ENCODE measurements at regions not wholly inside any gene's neighbourhood (a gene's known extent, or its start where the extent isn't known, plus 50 kb on each side); places are given as distances from the start of the nearest gene placed in this dataset.

GRCh38 chr15:79495775-79496174 lies 63.6 kb downstream of the MINAR1 start:
- Histone ChIP-seq H2AK5ac (ENCODE audit: low read depth, low read length) (peak overlapping the region; percentile 99; the same call in 1 of the 2 replicates), H3K4me2 (ENCODE audit: insufficient read depth in 1 of 2, low read depth in 2 of 2, low read length in 2 of 2) (peak overlapping the region; percentile 31 to 33; a peak in 2 of 4 replicates), H4K20me1 (replicated peaks in 1 of 2; ENCODE audit: control insufficient read depth in 1 of 2, insufficient read depth in 2 of 2, low read length in 2 of 2) (peaks cover 0 to 1% of the 10 kb centered on the region in 2 experiments), H2BK120ac (replicated peaks; ENCODE audit: low read depth, low read length) (no peak overlapping the region), H3K27ac (ENCODE audit: low read depth, low read length) (no peak overlapping the region), H3K27me3 (replicated peaks in 1 of 4; ENCODE audit: control insufficient read depth in 3 of 4, extremely low read depth in 1 of 4, insufficient read depth in 3 of 4, low read length in 3 of 4) (no peaks in the 10 kb centered on the region), H3K79me2 (ENCODE audit: control insufficient read depth in 1 of 2, insufficient read depth in 2 of 2, low read length in 2 of 2) (no peaks in the 10 kb centered on the region), H2BK15ac (ENCODE audit: low read length) (0 out of 2 replicates have a peak overlapping the region, but pooled peaks have one; percentile 50), H2BK5ac (ENCODE audit: low read depth, low read length) (peak overlapping the region; percentile 71; the same call in 1 of the 2 replicates), H2BK20ac (ENCODE audit: low read length) (0 out of 2 replicates have a peak overlapping the region, but pooled peaks have one; percentile 4), H3K23me2 (ENCODE audit: low read depth, low read length) (peaks cover 4% of the 10 kb centered on the region; the same call in 1 of the 2 replicates), H3K9me3 (ENCODE audit: insufficient read depth in 2 of 2, low read depth in 1 of 2, low read length in 1 of 2) (no peaks in the 10 kb centered on the region), H3K4me1 (replicated peaks in 1 of 4; ENCODE audit: control insufficient read depth in 3 of 4, insufficient read depth in 4 of 4, low read length in 3 of 4) (peaks cover 2 to 10% (median 4%) of the 10 kb centered on the region in 4 experiments; a peak in 6 of 7 replicates), H3K14ac (ENCODE audit: insufficient read length) (no peak overlapping the region), H3K79me1 (ENCODE audit: low read depth, low read length) (no peaks in the 10 kb centered on the region), H4K91ac (replicated peaks; ENCODE audit: insufficient read length, low read length) (peak overlapping the region; percentile 85), H2AFZ (ENCODE audit: low read length) (no peak overlapping the region), H3K9ac (replicated peaks in 1 of 4; ENCODE audit: extremely low read depth in 1 of 4, low read depth in 3 of 4, low read length in 3 of 4) (peak overlapping the region in 1 of 4 experiments; percentile 9; a peak in 2 of 7 replicates), H3K18ac (ENCODE audit: extremely low read depth, low read length) (peak overlapping the region; percentile 38; the same call in 1 of the 2 replicates), H4K5ac (ENCODE audit: insufficient read length, low read depth, low read length) (peak overlapping the region; percentile 9), H3K23ac (ENCODE audit: insufficient read length) (no peak overlapping the region), H3K4ac (replicated peaks; ENCODE audit: insufficient read length, low read depth, low read length) (peak overlapping the region; percentile 72), H3K36me3 (ENCODE audit: control insufficient read depth in 2 of 4, insufficient read depth in 4 of 4, low read length in 3 of 4) (no peaks in the 10 kb centered on the region), H2BK12ac (ENCODE audit: low read depth, low read length) (peak overlapping the region; percentile 75; the same call in 1 of the 2 replicates), H3K4me3 (ENCODE audit: extremely low read depth in 1 of 4, insufficient read depth in 2 of 4, low read depth in 3 of 4, low read length in 4 of 4) (peak overlapping the region in 1 of 4 experiments; percentile 34; a peak in 1 of 8 replicates), H3K56ac (replicated peaks; ENCODE audit: insufficient read length, low read depth, low read length) (no peak overlapping the region), H4K8ac (ENCODE audit: extremely low read depth, insufficient read depth, low read length) (no peak overlapping the region)
- DNase-seq (ENCODE audit: low read depth in 1 of 2, low spot score in 2 of 2) (no peak), FAIRE-seq (no peak)
- ChIA-PET CTCF (ENCODE audit: partially characterized antibody) (no interaction called here), POLR2A (ENCODE audit: partially characterized antibody) (no interaction called here)
- 67 to 100% methylated on average over 1 to 2 of the region's 2 CpGs for WGBS, 2 experiments (ENCODE audit: extremely low coverage in 1 of 2, insufficient coverage in 1 of 2, insufficient read length in 1 of 2, insufficient replicate concordance in 2 of 2, low coverage in 1 of 2, low lambda C conversion rate in 2 of 2, missing lambda C conversion rate in 1 of 2)
- TF ChIP-seq PHF8 (conservative IDR thresholded peaks at IDR 0.05; ENCODE audit: low read depth, low read length) (no peak), YY1 (IDR thresholded peaks at IDR 0.05; ENCODE audit: low read depth, low read length) (no peak), SIX5 (IDR thresholded peaks at IDR 0.05; ENCODE audit: low read depth, low read length) (no peak), RXRA (IDR thresholded peaks at IDR 0.05; ENCODE audit: insufficient read depth, low read depth, low read length) (no peak), JUND (IDR thresholded peaks at IDR 0.05; ENCODE audit: low read length) (no peak), MAX (IDR thresholded peaks at IDR 0.05) (no peak), SP2 (IDR thresholded peaks at IDR 0.05; ENCODE audit: low read length) (no peak), TCF12 (IDR thresholded peaks at IDR 0.05; ENCODE audit: low read depth, low read length) (no peak)

All from H1 (cell line).